ENCODE measurements at regions not wholly inside any gene's neighbourhood (a gene's known extent, or its start where the extent isn't known, plus 50 kb on each side); places are given as distances from the start of the nearest gene placed in this dataset.
A peak's percentile ranks its signal among the peaks of the same experiment; 100 is the strongest.

- in situ Hi-C loops (cut with HindIII; ENCODE audit: low pct_unique_long_range_greater_than_20kb, low sequenced_read_pairs) = no loop called here
- no peak for DNase-seq (ENCODE audit: low read depth in 1 of 2, low spot score in 1 of 2)
- no peak for TF ChIP-seq JUND (IDR thresholded peaks at IDR 0.05; ENCODE audit: low read depth)
These were observed 881.3 kb upstream of the SEL1L start for GRCh38 chr14:82414853-82415539.

DNA sequence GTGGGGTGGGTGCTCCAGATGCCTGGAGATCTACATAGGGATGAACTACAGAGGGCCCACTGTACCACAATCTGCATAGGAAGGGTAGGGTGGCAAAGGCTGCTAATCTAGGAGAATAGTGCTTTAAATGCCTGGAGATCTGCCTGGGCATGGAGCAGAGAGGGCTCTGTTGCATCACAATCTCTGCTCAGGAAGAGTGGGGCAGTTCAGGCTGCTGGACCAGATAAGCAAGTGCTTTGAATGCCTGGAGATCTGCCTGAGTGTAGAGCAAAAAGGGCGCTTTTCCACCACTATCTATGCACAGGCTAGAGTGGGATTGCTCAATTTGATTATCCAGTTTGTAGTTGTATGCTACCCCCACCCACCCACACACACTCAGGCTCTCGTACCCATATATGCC is 886.3 kb upstream of the SEL1L start:
- DNase-seq (ENCODE audit: low read depth in 1 of 2, low spot score in 1 of 2) = no peak
- no peak for TF ChIP-seq JUND (IDR thresholded peaks at IDR 0.05; ENCODE audit: low read depth)
- in situ Hi-C loops (cut with HindIII; ENCODE audit: low pct_unique_long_range_greater_than_20kb, low sequenced_read_pairs) = no loop called here

DNA sequence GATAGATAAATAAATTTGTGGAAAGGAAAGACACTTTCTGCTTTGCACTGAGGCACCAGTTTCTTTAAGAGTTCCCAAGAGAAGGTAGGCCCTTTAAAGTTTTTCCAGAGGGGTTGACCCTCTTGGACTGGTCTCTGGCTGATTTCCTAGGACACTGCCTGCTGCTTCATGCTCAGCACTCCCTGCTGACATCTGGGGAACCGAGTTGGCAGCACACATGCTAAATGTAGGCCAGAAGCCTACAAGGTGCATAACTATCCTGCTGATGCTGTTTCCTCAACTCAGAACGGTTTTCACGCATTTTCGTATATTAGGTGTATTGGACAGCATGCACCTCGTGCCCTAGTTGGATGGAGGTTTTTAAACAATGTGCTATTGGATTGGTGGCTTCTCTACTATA is 887.2 kb upstream of the SEL1L start:
- no peak for DNase-seq (ENCODE audit: low read depth in 1 of 2, low spot score in 1 of 2)
- in situ Hi-C loops (cut with HindIII; ENCODE audit: low pct_unique_long_range_greater_than_20kb, low sequenced_read_pairs) = no loop called here

GRCh38 chr14:82421286-82421685 is 887.6 kb upstream of the SEL1L start:
- DNase-seq (ENCODE audit: low read depth in 1 of 2, low spot score in 1 of 2) = no peak
- in situ Hi-C loops (cut with HindIII; ENCODE audit: low pct_unique_long_range_greater_than_20kb, low sequenced_read_pairs) = no loop called here
- no peak for TF ChIP-seq JUND (IDR thresholded peaks at IDR 0.05; ENCODE audit: low read depth)

More for the DNA sequence above, 887.2 kb upstream of the SEL1L start:
- TF ChIP-seq JUND (IDR thresholded peaks at IDR 0.05; ENCODE audit: low read depth) = no peak

DNA sequence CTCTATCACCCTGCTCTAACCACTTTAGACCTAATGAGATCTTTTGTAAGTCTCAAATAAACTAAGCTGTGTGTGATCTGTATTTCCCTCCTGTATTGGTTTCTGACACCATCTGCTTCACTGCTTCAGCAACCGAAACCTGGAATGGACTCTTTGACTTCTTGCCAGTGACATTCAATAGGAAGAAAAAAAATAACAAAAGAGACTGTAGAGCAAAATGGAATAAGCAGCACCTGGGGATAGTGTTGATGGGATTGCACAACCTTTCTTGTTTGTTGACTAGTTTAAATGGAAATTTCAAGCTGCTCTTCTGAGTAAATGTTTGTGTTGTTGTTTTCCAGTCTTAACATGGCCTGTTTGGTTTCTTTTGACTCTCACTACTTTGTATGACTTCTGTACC is 888.6 kb upstream of the SEL1L start:
- TF ChIP-seq JUND (IDR thresholded peaks at IDR 0.05; ENCODE audit: low read depth) = no peak
- in situ Hi-C loops (cut with HindIII; ENCODE audit: low pct_unique_long_range_greater_than_20kb, low sequenced_read_pairs) = no loop called here
- no peak for DNase-seq (ENCODE audit: low read depth in 1 of 2, low spot score in 1 of 2)

GRCh38 chr14:82425261-82425660 is 891.6 kb upstream of the SEL1L start:
- in situ Hi-C loops (cut with HindIII; ENCODE audit: low pct_unique_long_range_greater_than_20kb, low sequenced_read_pairs) = no loop called here
- no peak for TF ChIP-seq JUND (IDR thresholded peaks at IDR 0.05; ENCODE audit: low read depth)
- no peak for DNase-seq (ENCODE audit: low read depth in 1 of 2, low spot score in 1 of 2)

DNA sequence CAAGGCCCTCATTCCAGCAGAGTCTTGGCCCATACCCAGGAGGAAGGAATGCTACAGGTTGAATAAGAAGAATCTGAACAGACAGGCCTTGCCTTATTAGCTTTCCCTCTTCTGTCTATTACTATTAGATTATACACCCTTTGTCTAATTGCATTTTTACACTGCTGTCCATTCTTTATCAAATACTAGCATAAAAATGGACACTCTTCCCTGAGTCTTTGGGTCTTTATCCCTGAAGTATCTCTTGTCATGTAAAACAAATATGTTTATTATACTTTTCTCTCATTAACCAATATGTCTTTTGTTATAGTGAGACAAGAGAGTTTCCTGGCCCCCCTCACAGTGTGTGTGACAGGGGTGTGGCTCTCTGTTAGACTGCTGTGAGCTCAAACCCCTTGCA is 897.4 kb upstream of the SEL1L start:
- in situ Hi-C loops (cut with HindIII; ENCODE audit: low pct_unique_long_range_greater_than_20kb, low sequenced_read_pairs) = no loop called here
- DNase-seq (ENCODE audit: low read depth in 1 of 2, low spot score in 1 of 2) = peak in 1 of 2 experiments; percentile 19
- TF ChIP-seq JUND (IDR thresholded peaks at IDR 0.05; ENCODE audit: low read depth) = no peak

- no peak for DNase-seq (ENCODE audit: low read depth in 1 of 2, low spot score in 1 of 2)
These were observed 898.9 kb upstream of the SEL1L start for GRCh38 chr14:82432301-82433105.

DNA sequence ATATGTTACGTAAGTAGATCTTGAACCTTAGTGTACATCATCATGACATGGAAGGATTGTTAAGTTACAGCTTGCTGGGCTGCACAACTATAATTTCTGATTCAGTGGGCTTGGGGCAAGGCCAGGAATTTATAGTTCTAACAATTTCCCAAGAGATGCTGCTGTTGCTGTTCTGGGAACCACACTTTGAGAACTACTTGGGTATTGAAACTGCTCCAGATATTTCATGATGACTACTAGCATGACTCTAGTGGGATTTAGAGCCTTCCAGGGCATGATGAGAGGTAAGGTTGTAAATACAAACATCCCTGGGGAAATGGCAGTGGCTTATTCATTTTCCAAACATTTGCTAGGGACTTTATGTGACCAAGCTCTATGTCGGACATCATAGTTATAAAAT is 904.8 kb upstream of the SEL1L start:
- in situ Hi-C loops (cut with HindIII; ENCODE audit: low pct_unique_long_range_greater_than_20kb, low sequenced_read_pairs) = no loop called here
- TF ChIP-seq JUND (IDR thresholded peaks at IDR 0.05; ENCODE audit: low read depth) = no peak
- no peak for DNase-seq (ENCODE audit: low read depth in 1 of 2, low spot score in 1 of 2)

More at GRCh38 chr14:82432301-82433105, 898.9 kb upstream of the SEL1L start:
- in situ Hi-C loops (cut with HindIII; ENCODE audit: low pct_unique_long_range_greater_than_20kb, low sequenced_read_pairs) = no loop called here
- TF ChIP-seq JUND (IDR thresholded peaks at IDR 0.05; ENCODE audit: low read depth) = no peak

DNA sequence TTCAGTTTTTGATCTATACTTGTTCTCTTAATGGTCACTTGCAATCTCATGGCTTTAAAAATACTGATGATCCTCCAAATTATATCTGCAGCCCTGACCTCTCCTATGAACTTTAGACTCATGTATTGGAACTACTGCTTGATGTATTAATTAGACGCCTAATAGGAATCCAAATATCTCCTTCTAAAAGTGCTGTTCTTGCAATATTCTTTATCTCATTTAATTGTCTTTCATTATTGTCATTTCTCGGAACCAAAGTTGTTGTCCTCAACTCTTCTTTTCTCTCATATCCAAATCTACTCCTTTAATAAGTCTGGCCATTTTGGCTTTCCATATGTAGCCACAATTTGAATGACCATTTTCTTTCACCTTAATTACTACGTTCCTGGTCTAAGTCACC is 907.6 kb upstream of the SEL1L start:
- no peak for TF ChIP-seq JUND (IDR thresholded peaks at IDR 0.05; ENCODE audit: low read depth)
- DNase-seq (ENCODE audit: low read depth in 1 of 2, low spot score in 1 of 2) = no peak
- in situ Hi-C loops (cut with HindIII; ENCODE audit: low pct_unique_long_range_greater_than_20kb, low sequenced_read_pairs) = no loop called here

GRCh38 chr14:82445810-82446570 is 912.3 kb upstream of the SEL1L start:
- DNase-seq (ENCODE audit: low read depth in 1 of 2, low spot score in 1 of 2) = no peak
- in situ Hi-C loops (cut with HindIII; ENCODE audit: low pct_unique_long_range_greater_than_20kb, low sequenced_read_pairs) = no loop called here
- no peak for TF ChIP-seq JUND (IDR thresholded peaks at IDR 0.05; ENCODE audit: low read depth)

DNA sequence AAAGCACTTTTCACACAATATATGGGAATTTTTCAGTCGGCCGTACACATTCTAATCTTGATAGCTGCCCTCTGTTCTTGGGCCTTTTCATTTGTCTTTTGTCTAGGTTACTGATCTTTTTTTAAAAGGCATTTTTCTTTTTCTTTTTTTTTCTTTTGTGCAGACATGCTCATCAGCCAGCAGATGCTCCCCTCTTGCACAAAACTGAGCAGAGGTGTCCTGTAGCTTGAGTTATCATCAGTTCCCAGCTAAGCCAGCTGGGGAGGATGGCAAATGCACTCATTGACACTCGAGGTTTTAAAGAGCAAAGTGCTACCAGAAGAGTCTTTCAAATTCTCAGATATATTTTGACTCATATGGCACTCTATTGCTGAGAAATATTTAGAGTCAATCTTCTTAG is 913.9 kb upstream of the SEL1L start:
- in situ Hi-C loops (cut with HindIII; ENCODE audit: low pct_unique_long_range_greater_than_20kb, low sequenced_read_pairs) = no loop called here
- TF ChIP-seq JUND (IDR thresholded peaks at IDR 0.05; ENCODE audit: low read depth) = no peak
- DNase-seq (ENCODE audit: low read depth in 1 of 2, low spot score in 1 of 2) = peak in 1 of 2 experiments; percentile 31

All from T47D (cell line).